ENCODE measurements at regions not wholly inside any gene's neighbourhood (a gene's known extent, or its start where the extent isn't known, plus 50 kb on each side); places are given as distances from the start of the nearest gene placed in this dataset.
A peak's percentile ranks its signal among the peaks of the same experiment; 100 is the strongest.

DNA sequence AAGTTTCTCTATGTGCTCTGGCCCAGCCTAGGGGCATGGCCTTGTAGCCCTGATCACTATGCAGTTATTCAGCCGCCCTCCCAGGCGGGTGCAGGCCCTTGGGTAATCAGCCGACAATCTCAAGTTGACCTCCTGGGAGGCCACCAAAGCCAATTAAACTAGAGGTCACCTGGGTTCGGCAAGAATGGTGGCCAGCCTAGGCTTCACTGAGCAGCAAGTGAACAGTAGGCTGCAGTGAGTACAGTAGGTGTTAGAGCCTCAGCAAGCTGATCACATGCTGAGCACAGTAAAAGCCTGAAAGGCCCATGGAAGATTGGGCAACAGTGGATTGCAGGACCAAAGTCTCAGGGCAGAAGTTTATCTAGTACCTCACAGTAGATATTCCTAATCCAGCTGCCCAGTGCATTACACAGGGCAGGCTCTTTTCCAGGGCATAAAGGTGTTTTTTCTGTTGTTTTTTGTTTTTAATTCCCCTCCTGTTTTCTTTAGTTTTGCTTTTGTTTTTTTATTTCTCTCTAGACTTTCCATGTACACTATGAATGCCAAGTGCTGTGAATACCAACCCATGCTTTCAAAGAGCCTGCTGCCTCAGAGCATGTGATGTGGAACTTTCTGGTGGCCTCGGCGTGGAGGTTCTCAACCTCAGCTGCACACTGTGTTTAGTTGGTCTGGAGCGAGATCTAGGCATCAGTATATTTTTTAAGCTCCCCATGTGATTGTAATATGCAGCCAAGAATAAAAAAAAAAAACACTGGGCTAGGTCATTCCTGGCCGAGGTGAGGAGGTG is 55.9 kb upstream of the ATL2 start (continued):
- TF ChIP-seq, protein P1, sequence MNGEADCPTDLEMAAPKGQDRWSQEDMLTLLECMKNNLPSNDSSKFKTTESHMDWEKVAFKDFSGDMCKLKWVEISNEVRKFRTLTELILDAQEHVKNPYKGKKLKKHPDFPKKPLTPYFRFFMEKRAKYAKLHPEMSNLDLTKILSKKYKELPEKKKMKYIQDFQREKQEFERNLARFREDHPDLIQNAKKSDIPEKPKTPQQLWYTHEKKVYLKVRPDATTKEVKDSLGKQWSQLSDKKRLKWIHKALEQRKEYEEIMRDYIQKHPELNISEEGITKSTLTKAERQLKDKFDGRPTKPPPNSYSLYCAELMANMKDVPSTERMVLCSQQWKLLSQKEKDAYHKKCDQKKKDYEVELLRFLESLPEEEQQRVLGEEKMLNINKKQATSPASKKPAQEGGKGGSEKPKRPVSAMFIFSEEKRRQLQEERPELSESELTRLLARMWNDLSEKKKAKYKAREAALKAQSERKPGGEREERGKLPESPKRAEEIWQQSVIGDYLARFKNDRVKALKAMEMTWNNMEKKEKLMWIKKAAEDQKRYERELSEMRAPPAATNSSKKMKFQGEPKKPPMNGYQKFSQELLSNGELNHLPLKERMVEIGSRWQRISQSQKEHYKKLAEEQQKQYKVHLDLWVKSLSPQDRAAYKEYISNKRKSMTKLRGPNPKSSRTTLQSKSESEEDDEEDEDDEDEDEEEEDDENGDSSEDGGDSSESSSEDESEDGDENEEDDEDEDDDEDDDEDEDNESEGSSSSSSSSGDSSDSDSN (CRISPR knock-in tag; IDR thresholded peaks at IDR 0.05), result peak; percentile 70
- TF ChIP-seq NONO (IDR thresholded peaks at IDR 0.05) (no peak), NONO (CRISPR knock-in tag; conservative IDR thresholded peaks at IDR 0.05) (peak; percentile 96), ZNF747 (CRISPR knock-in tag; IDR thresholded peaks at IDR 0.05; ENCODE audit: borderline replicate concordance) (peak; percentile 98), CCAR2 (optimal IDR thresholded peaks at IDR 0.05; ENCODE audit: low read depth, low read length) (no peak), ATF5 (CRISPR knock-in tag; IDR thresholded peaks at IDR 0.05; ENCODE audit: low read depth) (no peak), GLI4 (CRISPR knock-in tag; IDR thresholded peaks at IDR 0.05; ENCODE audit: borderline replicate concordance) (no peak; the same call in 1 of the 2 replicates)
- TF ChIP-seq, protein P2, sequence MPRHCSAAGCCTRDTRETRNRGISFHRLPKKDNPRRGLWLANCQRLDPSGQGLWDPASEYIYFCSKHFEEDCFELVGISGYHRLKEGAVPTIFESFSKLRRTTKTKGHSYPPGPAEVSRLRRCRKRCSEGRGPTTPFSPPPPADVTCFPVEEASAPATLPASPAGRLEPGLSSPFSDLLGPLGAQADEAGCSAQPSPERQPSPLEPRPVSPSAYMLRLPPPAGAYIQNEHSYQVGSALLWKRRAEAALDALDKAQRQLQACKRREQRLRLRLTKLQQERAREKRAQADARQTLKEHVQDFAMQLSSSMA (CRISPR knock-in tag; IDR thresholded peaks at IDR 0.05), result peak; percentile 93
- TF ChIP-seq, protein P3, sequence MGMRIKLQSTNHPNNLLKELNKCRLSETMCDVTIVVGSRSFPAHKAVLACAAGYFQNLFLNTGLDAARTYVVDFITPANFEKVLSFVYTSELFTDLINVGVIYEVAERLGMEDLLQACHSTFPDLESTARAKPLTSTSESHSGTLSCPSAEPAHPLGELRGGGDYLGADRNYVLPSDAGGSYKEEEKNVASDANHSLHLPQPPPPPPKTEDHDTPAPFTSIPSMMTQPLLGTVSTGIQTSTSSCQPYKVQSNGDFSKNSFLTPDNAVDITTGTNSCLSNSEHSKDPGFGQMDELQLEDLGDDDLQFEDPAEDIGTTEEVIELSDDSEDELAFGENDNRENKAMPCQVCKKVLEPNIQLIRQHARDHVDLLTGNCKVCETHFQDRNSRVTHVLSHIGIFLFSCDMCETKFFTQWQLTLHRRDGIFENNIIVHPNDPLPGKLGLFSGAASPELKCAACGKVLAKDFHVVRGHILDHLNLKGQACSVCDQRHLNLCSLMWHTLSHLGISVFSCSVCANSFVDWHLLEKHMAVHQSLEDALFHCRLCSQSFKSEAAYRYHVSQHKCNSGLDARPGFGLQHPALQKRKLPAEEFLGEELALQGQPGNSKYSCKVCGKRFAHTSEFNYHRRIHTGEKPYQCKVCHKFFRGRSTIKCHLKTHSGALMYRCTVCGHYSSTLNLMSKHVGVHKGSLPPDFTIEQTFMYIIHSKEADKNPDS (CRISPR knock-in tag; IDR thresholded peaks at IDR 0.05), result peak; percentile 96
- TF ChIP-seq, protein P4, sequence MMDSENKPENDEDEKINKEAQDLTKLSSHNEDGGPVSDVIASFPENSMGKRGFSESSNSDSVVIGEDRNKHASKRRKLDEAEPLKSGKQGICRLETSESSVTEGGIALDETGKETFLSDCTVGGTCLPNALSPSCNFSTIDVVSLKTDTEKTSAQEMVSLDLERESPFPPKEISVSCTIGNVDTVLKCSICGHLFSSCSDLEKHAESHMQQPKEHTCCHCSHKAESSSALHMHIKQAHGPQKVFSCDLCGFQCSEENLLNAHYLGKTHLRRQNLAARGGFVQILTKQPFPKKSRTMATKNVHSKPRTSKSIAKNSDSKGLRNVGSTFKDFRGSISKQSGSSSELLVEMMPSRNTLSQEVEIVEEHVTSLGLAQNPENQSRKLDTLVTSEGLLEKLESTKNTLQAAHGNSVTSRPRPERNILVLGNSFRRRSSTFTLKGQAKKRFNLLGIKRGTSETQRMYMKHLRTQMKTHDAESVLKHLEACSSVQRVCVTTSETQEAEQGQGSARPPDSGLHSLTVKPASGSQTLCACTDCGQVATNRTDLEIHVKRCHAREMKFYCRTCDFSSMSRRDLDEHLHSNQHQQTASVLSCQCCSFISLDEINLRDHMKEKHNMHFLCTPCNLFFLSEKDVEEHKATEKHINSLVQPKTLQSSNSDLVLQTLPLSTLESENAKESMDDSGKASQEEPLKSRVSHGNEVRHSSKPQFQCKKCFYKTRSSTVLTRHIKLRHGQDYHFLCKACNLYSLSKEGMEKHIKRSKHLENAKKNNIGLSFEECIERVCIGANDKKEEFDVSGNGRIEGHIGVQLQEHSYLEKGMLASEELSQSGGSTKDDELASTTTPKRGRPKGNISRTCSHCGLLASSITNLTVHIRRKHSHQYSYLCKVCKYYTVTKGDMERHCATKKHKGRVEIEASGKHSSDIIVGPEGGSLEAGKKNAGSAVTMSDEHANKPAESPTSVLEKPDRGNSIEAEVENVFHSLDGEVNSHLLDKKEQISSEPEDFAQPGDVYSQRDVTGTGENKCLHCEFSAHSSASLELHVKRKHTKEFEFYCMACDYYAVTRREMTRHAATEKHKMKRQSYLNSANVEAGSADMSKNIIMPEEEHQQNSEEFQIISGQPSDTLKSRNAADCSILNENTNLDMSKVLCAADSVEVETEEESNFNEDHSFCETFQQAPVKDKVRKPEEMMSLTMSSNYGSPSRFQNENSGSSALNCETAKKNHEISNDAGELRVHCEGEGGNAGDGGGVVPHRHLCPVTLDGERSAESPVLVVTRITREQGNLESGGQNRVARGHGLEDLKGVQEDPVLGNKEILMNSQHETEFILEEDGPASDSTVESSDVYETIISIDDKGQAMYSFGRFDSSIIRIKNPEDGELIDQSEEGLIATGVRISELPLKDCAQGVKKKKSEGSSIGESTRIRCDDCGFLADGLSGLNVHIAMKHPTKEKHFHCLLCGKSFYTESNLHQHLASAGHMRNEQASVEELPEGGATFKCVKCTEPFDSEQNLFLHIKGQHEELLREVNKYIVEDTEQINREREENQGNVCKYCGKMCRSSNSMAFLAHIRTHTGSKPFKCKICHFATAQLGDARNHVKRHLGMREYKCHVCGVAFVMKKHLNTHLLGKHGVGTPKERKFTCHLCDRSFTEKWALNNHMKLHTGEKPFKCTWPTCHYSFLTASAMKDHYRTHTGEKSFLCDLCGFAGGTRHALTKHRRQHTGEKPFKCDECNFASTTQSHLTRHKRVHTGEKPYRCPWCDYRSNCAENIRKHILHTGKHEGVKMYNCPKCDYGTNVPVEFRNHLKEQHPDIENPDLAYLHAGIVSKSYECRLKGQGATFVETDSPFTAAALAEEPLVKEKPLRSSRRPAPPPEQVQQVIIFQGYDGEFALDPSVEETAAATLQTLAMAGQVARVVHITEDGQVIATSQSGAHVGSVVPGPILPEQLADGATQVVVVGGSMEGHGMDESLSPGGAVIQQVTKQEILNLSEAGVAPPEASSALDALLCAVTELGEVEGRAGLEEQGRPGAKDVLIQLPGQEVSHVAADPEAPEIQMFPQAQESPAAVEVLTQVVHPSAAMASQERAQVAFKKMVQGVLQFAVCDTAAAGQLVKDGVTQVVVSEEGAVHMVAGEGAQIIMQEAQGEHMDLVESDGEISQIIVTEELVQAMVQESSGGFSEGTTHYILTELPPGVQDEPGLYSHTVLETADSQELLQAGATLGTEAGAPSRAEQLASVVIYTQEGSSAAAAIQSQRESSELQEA (CRISPR knock-in tag; IDR thresholded peaks at IDR 0.05; ENCODE audit: not compliant biosample characterization), result peak; percentile 66
